ENCODE measurements at regions not wholly inside any gene's neighbourhood (a gene's known extent, or its start where the extent isn't known, plus 50 kb on each side); places are given as distances from the start of the nearest gene placed in this dataset.
A peak's percentile ranks its signal among the peaks of the same experiment; 100 is the strongest.

- TF ChIP-seq ZNF740 (CRISPR knock-in tag; IDR thresholded peaks at IDR 0.05) (no peak), ZNF740 (tag; IDR thresholded peaks at IDR 0.05) (no peak), ERF (CRISPR knock-in tag; IDR thresholded peaks at IDR 0.05) (no peak), SNIP1 (IDR thresholded peaks at IDR 0.05; ENCODE audit: low read depth) (no peak)
Measured at GRCh38 chr4:173990869-173991210, 292.6 kb downstream of the FBXO8 start (continued).

GRCh38 chr4:173990126-173990868 lies 293.2 kb downstream of the FBXO8 start:
- intact Hi-C loops (cut with micrococcal nuclease), result loop anchor here (1.0 to 10.0 kb wide), 5 partner anchors 137 to 565 kb away; no protein-coding TSS in a partner anchor
- no TSS peak for BruUV-seq (replicated peaks)
- H3K4me2 ChIP-seq (ENCODE audit: insufficient read depth, low read length), result no peak overlapping the region
- no peak overlapping the region for H3K4me3 ChIP-seq
- peaks cover 0 to 3% of the 10 kb centered on the region in 2 experiments; a peak in 2 of 5 replicates for H3K4me1 ChIP-seq (replicated peaks in 1 of 2; ENCODE audit: control insufficient read depth in 2 of 2, insufficient read depth in 2 of 2, low read length in 2 of 2)
- H3K27me3 ChIP-seq (ENCODE audit: control insufficient read depth in 2 of 2, insufficient read depth in 2 of 2, low read length in 2 of 2), result no peaks in the 10 kb centered on the region
- CTCF ChIA-PET (ENCODE audit: low intra/inter-chr PET ratio), result no interaction called here
- peak overlapping the region; percentile 35 for H2AFZ ChIP-seq (ENCODE audit: low read depth, low read length)
- POLR2A ChIA-PET, result interaction anchor here (0.5 to 0.7 kb wide), 2 partner anchors 14 to 1589 kb away, joined by 3 to 4 read pairs; no protein-coding TSS in a partner anchor
- H3K9me1 ChIP-seq (ENCODE audit: control insufficient read depth, insufficient read depth, low read length), result no peaks in the 10 kb centered on the region
- H3K9me3 ChIP-seq (replicated peaks; ENCODE audit: control insufficient read depth, insufficient read depth, low read depth, low read length), result no peaks in the 10 kb centered on the region
- in situ Hi-C loops (cut with MboI), result loop anchor here (25.0 kb wide), 1 partner anchor 478 kb away; no protein-coding TSS in a partner anchor
- no peaks in the 10 kb centered on the region for H4K20me1 ChIP-seq (replicated peaks; ENCODE audit: control insufficient read depth, insufficient read depth, low read length)
- no peak overlapping the region for H3K27ac ChIP-seq (ENCODE audit: extremely low read depth, low read depth, low read length)
- no peaks in the 10 kb centered on the region for H3K79me2 ChIP-seq (ENCODE audit: control insufficient read depth, insufficient read depth, low read length)
- DNase-seq (ENCODE audit: extremely low read depth in 1 of 4, low spot score in 3 of 4) (peak in 2 of 4 experiments; percentile 15 to 41), FAIRE-seq (peak; percentile 51), ATAC-seq (peak; percentile 88)
- 16% methylated on average over 6 of the region's 6 CpGs for WGBS (ENCODE audit: insufficient coverage, low coverage, missing lambda C conversion rate)
- H3K36me3 ChIP-seq (ENCODE audit: control insufficient read depth, insufficient read depth, low read length), result no peaks in the 10 kb centered on the region
- H3K9ac ChIP-seq (ENCODE audit: insufficient read depth in 1 of 2, low read depth in 2 of 2, low read length in 2 of 2), result no peak overlapping the region
- TF ChIP-seq NCOA4 (IDR thresholded peaks at IDR 0.05; ENCODE audit: partially characterized antibody), result no peak
- no peak for TF ChIP-seq SPI1 (IDR thresholded peaks at IDR 0.05; ENCODE audit: borderline replicate concordance, low read depth, low read length)
- no peak for TF ChIP-seq ERF (CRISPR knock-in tag; IDR thresholded peaks at IDR 0.05)
- no peak for TF ChIP-seq ZNF431 (CRISPR knock-in tag; IDR thresholded peaks at IDR 0.05)
- peak; percentile 22; the same call in 1 of the 2 replicates for TF ChIP-seq REST (IDR thresholded peaks at IDR 0.05; ENCODE audit: borderline replicate concordance)
- TF ChIP-seq REST (CRISPR knock-in tag; IDR thresholded peaks at IDR 0.05; ENCODE audit: low read depth), result no peak

Data from K562 (cell line).